GM21423 (cell line): ENCODE measurements at regions not wholly inside any gene's neighbourhood (a gene's known extent, or its start where the extent isn't known, plus 50 kb on each side); places are given as distances from the start of the nearest gene placed in this dataset.

Experiments
- ATAC-seq: cut with Tn5 transposase; IDR thresholded peaks from one replicate; pipeline ENCODE4 v1.9.1; 2021; ENCODE audit warnings: mild to moderate bottlenecking, moderate library complexity; ENCODE audit not compliant: unreplicated experiment

DNA sequence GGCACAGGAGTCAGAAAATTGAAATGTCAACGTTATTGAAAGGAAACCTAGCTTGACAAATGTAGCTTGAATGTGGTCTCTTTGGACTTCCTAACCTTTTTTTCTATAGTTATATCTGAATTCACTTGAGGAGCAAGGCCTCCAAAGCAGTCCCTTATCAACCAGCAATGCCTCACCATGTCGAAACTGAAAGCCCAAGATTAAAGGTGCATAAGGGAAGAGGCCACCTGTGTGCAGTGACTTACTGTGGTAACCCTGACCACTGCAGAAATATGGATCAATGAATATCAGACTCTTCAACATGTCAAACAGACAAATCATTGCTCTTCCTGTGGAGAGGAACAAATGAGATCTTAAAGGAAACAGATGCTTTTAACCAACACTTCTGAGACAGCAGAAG lies 95.0 kb upstream of the GIMD1 start:
- ATAC-seq: no peak

DNA sequence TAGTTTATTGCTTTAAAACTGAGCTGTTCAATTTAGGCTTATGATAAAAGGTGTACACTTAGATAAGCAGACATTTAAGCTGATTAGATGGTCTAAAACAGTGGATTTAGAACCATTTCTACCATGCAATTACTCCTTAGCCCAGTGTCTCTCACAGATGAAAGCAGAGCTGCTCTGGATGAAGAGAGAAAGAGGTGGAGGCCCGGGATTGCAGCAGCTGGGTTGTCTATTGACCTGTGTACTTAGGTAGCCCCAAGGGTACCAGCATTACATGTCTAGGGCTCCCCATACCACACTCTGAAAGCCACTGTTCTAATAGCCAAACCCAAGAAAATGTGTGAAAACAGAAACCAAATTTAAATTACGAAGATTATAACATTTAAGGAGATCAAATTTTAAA lies 86.0 kb upstream of the GIMD1 start:
- no peak for ATAC-seq

DNA sequence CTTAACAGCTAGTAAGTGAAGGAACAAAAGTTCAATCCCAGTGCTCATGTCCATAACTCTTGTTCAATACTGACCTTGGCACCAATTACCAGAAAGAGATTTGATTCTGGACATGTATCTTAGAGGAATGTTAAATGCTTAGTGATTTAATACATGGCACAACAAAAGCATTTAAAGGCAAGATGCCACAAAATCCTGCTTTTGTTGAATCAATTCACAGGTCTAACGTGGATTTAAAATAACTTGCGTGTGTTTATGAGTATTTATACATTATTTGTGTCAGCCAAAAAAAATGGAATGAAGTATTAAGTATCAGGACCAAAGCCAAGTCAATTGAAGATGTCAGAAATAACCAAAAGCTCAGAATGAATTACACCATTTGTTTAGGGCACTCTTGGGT lies 85.4 kb upstream of the GIMD1 start:
- ATAC-seq: no peak

DNA sequence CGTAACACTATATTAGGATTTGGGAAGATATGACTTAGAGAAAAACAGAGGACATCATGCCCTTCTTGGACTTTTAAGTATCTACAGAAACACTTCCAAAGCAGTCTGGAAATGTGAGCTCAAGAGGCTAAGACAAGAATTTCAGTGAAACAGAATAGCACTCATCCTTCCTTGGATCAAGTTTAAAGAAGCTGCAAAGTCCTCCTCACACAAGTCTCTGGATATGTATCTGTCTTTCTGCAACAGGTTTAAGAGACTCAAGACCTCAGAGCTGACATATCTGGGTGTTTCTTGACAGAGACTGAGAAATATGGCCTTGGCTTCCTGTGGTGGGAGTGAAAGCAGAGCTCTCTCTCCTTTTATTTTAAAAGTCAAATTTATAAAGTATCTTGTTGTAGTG lies 82.5 kb upstream of the GIMD1 start:
- ATAC-seq: no peak

DNA sequence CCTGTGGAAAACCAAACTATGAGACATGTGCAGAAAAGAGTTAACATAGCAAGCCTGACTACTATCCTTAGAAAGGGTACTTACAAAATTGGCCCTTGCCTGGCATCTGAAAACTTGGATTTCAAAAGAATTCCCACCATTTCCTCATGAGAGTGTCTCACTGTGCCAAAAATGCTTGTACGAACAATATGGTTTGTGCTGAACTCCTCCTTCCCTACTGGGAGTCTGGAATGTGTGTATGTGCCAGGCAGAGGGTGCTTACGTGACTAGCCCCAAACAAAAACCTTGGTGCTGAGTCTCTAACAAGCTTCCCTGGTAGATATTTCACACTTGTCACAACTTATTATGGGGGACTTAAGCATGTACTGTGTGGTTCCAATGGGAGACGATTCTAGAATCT lies 81.7 kb upstream of the GIMD1 start:
- ATAC-seq: no peak

DNA sequence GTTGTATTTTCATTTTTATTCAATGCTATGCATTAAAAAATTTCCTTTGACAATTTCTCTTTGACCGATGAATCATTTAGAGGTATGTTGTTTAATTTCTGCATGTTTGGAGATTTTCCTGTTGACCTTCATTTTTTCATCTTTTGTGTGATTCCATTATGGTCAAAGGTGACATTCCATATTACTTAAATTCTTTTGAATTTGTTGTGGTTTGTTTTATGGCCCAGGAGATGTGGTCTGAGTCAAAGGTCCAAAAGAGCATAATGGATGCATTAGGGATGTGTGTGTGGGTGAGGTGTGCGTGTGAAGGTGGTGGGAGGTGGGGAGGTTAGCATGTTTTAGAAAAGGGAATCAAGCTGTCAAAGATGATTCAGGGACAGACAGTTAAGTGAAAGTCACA lies 76.0 kb upstream of the GIMD1 start:
- ATAC-seq: no peak

DNA sequence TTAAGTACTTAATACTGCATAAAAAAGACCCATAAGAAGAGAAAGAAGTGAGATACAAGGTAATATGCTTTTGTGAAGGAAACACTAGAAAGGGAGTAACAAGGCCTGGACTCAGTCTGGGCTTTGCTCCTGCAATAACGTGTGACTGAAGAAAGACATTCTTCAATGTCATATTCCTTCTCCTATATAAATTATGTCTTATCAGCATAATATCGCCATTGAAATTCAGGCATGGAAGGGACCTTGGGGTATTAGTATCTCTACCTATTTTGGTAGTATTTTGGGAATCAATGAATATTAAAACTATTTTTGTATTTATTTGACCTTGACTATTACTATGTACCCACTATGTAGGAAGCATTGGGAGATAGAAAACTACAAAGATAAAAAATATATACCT lies 62.2 kb upstream of the GIMD1 start:
- no peak for ATAC-seq

DNA sequence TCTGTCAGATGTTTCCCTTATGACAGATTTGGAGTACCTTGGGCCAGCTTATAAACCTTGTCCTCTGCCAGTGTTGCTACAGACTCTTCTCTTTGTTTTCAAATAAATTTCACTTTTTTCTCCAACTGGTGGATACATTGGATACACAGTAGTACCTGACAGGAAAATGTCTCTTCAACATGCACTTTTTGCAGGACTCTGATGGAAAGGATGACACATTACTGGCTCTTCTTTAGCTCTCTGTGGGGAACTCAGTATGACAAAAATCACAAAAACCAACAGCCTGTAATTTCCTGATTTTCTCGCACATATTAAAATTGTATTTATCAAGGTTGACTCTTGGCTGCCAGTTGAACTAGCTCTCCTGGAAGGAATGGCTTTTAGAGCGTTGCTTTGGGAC lies 61.3 kb upstream of the GIMD1 start:
- ATAC-seq: no peak

DNA sequence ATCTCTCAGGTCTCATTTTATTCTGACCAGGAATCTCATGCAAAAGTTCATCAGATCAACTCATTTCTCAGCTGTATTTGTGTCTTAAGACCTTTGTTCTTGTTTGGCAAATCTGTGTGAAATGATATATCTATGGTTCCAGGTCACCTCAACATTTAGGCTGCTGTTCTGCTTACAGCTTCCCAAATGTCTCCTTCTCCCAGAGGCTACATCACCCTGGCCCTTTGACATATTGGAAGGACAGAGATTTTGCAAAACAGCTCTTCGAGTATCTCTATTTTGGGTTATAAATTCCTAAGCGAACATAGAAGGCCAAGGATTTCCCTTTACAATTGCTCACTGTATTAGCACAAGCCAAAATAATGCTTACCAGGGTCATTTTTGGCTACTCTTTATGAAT lies 57.5 kb upstream of the GIMD1 start:
- no peak for ATAC-seq

DNA sequence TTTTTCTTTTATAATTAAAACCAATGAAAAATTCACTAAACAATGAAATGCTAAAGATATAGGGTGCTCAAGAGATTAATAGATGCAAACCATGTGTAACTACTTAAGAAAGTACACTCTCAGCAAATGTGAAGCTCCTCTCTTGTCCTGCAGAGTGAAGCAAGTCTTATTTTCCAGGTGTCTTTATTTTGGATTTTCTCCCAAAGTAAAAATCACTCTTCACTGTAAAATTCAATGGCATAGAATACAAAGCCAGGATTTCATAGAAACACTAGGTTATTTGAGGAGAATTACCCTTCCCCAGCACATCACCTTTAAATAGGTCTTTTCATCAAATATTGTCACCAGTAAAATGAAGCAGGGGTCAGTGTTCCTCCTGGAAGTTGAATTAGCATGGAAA lies 57.0 kb upstream of the GIMD1 start:
- ATAC-seq: no peak

DNA sequence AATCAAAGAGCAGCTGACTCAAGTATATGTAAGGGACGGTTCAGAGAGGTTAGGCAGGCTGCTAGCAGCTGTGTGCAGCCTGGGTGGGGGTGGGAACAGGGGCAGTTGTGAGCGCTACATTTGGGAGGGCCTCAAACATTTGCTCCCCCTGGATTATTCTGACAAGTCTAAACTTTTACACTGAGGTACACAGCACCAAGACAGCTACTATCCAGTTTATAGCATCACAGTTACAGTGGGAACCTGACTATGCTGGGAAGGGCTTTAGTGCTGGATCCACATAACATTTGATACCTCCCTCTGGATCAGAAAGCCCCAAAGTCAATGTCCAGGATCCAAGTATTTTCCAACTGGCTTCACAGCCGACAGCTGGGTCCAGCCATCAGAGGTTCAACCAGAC lies 55.8 kb upstream of the GIMD1 start:
- ATAC-seq: no peak

DNA sequence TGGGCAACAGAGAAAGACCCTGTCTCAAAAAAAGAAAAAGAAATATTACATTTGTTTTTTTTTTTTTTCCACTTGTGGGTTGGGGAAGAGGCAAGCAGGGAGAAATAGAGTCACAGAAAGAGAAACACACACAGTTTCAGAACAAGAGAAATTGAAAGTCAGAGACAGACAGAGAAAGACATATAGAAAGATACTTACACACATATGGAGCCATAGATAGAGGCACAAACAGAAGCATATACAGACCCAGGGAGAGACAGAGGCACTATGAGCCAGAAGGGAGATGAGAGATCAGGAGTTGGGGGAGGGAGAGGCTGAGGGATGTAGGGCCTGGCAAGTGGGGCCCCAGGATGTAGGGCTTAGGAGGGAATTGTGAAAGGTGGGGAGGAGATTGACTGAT lies 55.2 kb upstream of the GIMD1 start:
- ATAC-seq: no peak

DNA sequence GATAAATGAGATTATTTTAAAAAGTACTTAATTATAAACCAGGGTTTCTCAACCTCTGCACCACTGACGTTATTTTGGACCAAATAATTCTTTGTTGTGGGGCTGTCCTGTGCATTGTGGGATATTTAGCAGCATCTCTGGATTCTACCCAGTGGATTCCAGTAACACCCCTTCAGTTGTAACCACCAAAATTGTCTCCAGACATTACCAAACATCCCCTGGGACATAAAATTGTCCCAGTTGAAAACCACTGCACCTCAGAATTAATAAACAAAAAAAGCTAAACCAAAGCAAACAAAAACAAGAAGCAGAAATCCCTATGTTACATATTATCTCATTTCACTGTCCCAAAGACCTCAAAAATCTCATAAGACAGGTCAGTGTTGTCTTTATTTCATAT lies 54.2 kb upstream of the GIMD1 start:
- no peak for ATAC-seq

DNA sequence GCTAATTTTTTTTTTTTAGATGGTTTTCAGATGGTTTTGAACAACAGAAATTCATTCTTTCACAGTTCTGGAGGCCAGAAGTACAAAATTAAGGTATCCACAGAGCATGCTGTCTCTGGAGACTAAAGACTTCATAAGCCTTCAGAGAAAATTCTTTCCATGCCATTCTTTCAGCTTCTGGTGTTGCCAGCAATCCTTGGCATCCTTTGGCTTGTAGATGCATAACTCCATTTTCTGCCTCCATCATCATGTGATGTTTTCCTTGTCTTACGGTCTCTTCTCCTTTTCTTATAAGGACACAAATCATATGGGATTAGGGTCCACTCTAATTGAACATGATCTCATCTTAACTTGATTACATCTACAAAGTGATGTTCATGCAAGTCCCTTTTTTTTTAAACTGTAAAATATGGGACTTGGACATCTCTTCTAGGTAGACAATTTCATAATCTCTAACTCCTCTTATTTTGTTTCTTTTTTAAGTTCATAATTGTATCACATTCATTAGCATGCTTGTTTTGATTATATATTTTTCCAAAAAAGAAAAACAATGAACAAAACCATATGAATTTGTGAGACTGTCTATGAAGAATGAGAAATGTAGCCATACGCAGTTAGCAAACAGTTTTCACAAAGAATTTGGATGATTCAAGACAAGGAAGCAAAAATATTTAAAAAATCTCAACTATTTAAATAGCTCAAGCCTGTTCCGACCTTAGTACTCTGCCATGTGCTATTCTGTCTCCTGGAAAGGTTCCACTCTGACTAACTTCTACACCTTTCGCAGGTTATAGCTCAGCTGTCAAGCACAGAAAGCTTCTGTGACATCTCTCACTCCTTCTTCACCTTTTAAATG lies 53.1 kb upstream of the GIMD1 start:
- no peak for ATAC-seq

DNA sequence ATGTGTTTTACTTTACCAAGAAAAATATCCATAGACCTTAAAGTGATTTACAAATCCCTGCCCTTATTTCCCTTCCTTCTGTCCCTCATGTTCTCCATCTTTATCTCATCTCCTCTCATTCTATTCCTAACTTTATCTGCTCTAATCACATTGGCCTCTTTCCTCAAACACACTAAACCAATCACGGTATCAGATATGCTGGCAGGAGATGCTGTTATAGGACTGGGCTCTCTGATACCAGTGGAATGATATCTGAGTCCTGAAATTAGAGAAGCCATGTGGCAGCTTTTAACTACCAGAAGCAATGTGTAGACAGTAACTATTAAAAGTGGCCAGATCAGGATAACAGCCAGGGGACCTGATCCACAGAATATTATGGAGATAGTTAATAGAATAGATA lies 49.9 kb upstream of the GIMD1 start:
- ATAC-seq: no peak
